ENCODE measurements at regions not wholly inside any gene's neighbourhood (a gene's known extent, or its start where the extent isn't known, plus 50 kb on each side); places are given as distances from the start of the nearest gene placed in this dataset.
"Not testable (repeated sequence)": the region's sequence is repeated elsewhere in the genome, so short reads cannot be mapped to it uniquely, and the experiment has no call there.

DNA sequence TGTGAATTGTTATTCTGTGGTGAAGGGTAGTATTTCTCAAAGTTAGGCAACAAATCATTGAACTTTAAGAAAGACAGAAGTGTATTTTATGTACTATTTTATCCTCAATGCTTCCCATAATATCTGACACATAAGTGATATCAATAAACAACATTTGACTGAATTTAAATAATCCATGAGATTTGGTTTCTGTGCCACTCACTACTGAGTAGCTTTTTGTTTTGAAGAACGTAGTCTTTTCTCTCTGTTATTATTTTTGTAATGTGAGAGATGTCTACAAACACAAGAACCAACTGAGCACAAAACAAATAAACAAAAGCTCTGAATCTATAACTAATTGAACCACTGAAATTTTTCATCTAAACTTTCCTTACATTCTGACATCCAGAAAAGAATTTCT lies 401.2 kb downstream of the CHL1 start:
- H3K4me2 ChIP-seq (ENCODE audit: insufficient read depth, low read length); H3K27ac ChIP-seq (ENCODE audit: low read length); ATAC-seq (ENCODE audit: insufficient read depth, low read depth): not testable (repeated sequence)

DNA sequence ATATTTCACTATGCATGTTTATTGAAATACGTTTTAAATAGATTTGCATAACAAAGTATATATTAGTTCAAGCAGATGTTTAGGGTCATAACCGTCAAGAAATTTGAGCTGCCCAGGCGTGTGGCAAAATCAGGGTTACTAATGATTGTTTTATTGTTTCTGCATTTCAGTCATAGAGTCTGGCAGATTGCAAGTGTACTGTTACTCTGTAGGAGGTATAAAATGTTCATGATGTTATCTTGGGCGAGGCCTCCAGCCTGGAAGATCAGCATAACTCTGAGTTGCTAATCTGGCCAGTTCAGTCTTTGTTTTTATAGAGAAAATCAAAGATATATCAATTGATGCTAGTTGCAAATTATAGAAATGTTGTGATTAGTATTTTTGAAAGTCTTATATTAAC lies 410.9 kb downstream of the CHL1 start:
- not testable (repeated sequence) for H3K27me3 ChIP-seq (ENCODE audit: insufficient read depth, low read length, poor library complexity); DNase-seq; H4K20me1 ChIP-seq (ENCODE audit: insufficient read depth, low read length); H2AFZ ChIP-seq (ENCODE audit: low read depth, low read length); H3K4me1 ChIP-seq (ENCODE audit: insufficient read depth, low read length); H3K9ac ChIP-seq (ENCODE audit: low read depth, low read length); H3K4me2 ChIP-seq (ENCODE audit: insufficient read depth, low read length); H3K4me3 ChIP-seq (ENCODE audit: low read depth in 1 of 2, low read length in 2 of 2); H3K27ac ChIP-seq (ENCODE audit: low read length); ATAC-seq (ENCODE audit: insufficient read depth, low read depth); H3K36me3 ChIP-seq (ENCODE audit: insufficient read depth, low read length); H3K9me3 ChIP-seq (ENCODE audit: insufficient read depth, low read length, severe bottlenecking); H3K79me2 ChIP-seq (ENCODE audit: insufficient read depth, low read length)

More for the DNA sequence above, 401.2 kb downstream of the CHL1 start:
- DNase-seq; H3K4me3 ChIP-seq (ENCODE audit: low read depth in 1 of 2, low read length in 2 of 2); H3K4me1 ChIP-seq (ENCODE audit: insufficient read depth, low read length); H2AFZ ChIP-seq (ENCODE audit: low read depth, low read length); H3K9ac ChIP-seq (ENCODE audit: low read depth, low read length); H3K27me3 ChIP-seq (ENCODE audit: insufficient read depth, low read length, poor library complexity); H3K36me3 ChIP-seq (ENCODE audit: insufficient read depth, low read length); H4K20me1 ChIP-seq (ENCODE audit: insufficient read depth, low read length); H3K9me3 ChIP-seq (ENCODE audit: insufficient read depth, low read length, severe bottlenecking); H3K79me2 ChIP-seq (ENCODE audit: insufficient read depth, low read length): not testable (repeated sequence)

DNA sequence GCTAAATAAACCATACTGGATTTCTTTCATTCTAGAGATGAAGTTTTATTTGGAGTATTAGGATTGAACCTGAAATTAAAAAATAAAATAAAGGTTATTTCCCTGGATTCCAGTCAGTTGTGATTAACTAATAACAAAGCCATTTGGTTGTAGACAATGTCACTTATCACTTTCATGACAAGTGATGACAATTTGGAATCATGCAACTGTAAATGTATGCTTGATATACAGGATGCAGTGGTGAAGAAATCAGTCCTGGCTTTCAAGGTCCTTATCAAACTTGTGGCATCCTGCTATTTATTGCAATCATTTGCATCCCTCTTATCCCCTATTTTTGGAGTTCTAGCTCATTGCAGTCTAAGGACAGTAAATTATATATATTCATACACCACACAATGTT lies 425.2 kb downstream of the CHL1 start:
- no peak for ATAC-seq (ENCODE audit: insufficient read depth, low read depth)
- Histone ChIP-seq H3K27me3 (ENCODE audit: insufficient read depth, low read length, poor library complexity) (no peaks in the 10 kb centered on the region), H3K36me3 (ENCODE audit: insufficient read depth, low read length) (no peaks in the 10 kb centered on the region), H3K4me2 (ENCODE audit: insufficient read depth, low read length) (no peak overlapping the region), H3K27ac (ENCODE audit: low read length) (no peak overlapping the region), H3K4me3 (ENCODE audit: low read depth in 1 of 2, low read length in 2 of 2) (no peak overlapping the region), H4K20me1 (ENCODE audit: insufficient read depth, low read length) (no peaks in the 10 kb centered on the region), H3K4me1 (ENCODE audit: insufficient read depth, low read length) (no peaks in the 10 kb centered on the region), H3K9me3 (ENCODE audit: insufficient read depth, low read length, severe bottlenecking) (no peaks in the 10 kb centered on the region), H3K9ac (ENCODE audit: low read depth, low read length) (no peak overlapping the region), H3K79me2 (ENCODE audit: insufficient read depth, low read length) (no peaks in the 10 kb centered on the region), H2AFZ (ENCODE audit: low read depth, low read length) (no peak overlapping the region)
- DNase-seq = no peak
- TF ChIP-seq, protein P1, sequence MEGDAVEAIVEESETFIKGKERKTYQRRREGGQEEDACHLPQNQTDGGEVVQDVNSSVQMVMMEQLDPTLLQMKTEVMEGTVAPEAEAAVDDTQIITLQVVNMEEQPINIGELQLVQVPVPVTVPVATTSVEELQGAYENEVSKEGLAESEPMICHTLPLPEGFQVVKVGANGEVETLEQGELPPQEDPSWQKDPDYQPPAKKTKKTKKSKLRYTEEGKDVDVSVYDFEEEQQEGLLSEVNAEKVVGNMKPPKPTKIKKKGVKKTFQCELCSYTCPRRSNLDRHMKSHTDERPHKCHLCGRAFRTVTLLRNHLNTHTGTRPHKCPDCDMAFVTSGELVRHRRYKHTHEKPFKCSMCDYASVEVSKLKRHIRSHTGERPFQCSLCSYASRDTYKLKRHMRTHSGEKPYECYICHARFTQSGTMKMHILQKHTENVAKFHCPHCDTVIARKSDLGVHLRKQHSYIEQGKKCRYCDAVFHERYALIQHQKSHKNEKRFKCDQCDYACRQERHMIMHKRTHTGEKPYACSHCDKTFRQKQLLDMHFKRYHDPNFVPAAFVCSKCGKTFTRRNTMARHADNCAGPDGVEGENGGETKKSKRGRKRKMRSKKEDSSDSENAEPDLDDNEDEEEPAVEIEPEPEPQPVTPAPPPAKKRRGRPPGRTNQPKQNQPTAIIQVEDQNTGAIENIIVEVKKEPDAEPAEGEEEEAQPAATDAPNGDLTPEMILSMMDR (IDR thresholded peaks at IDR 0.05; ENCODE audit: borderline replicate concordance, extremely low read depth, low read length, poor library complexity, severe bottlenecking) = no peak
- TF ChIP-seq EZH2 (IDR thresholded peaks at IDR 0.05; ENCODE audit: borderline replicate concordance, low read depth, low read length, severe bottlenecking) = no peak

DNA sequence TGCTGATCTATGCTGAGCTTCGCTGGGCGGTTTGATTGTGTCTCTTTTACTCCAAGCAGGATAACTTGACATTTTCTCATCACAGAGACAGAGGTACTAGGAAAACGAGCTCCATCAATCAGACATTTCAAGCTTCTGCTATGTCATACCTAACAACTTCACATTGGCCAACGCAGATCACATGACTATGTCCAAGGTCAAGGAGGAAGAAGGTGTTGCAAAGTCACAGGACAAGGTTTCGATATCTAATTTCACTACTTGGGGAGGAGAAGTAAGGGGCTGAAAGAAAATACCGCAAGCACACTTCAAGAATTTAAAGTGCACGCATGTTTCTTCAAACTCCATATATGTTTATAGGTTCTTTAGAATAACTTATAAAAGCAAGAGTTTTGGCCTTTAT lies 425.8 kb downstream of the CHL1 start:
- H3K79me2 ChIP-seq (ENCODE audit: insufficient read depth, low read length) = no peaks in the 10 kb centered on the region

More for the DNA sequence above, 425.8 kb downstream of the CHL1 start:
- ATAC-seq (ENCODE audit: insufficient read depth, low read depth) (no peak), DNase-seq (no peak)
- Histone ChIP-seq H3K27me3 (ENCODE audit: insufficient read depth, low read length, poor library complexity) (no peaks in the 10 kb centered on the region), H3K36me3 (ENCODE audit: insufficient read depth, low read length) (no peaks in the 10 kb centered on the region), H3K4me1 (ENCODE audit: insufficient read depth, low read length) (no peaks in the 10 kb centered on the region), H3K9ac (ENCODE audit: low read depth, low read length) (no peak overlapping the region), H3K4me3 (ENCODE audit: low read depth in 1 of 2, low read length in 2 of 2) (no peak overlapping the region), H4K20me1 (ENCODE audit: insufficient read depth, low read length) (no peaks in the 10 kb centered on the region), H3K4me2 (ENCODE audit: insufficient read depth, low read length) (no peak overlapping the region), H2AFZ (ENCODE audit: low read depth, low read length) (no peak overlapping the region), H3K27ac (ENCODE audit: low read length) (no peak overlapping the region), H3K9me3 (ENCODE audit: insufficient read depth, low read length, severe bottlenecking) (no peaks in the 10 kb centered on the region)
- TF ChIP-seq, protein P1 (IDR thresholded peaks at IDR 0.05; ENCODE audit: borderline replicate concordance, extremely low read depth, low read length, poor library complexity, severe bottlenecking) = no peak
- no peak for TF ChIP-seq EZH2 (IDR thresholded peaks at IDR 0.05; ENCODE audit: borderline replicate concordance, low read depth, low read length, severe bottlenecking)
